Fibroblast of skin of left quadriceps (primary cell): ENCODE measurements at regions not wholly inside any gene's neighbourhood (a gene's known extent, or its start where the extent isn't known, plus 50 kb on each side); places are given as distances from the start of the nearest gene placed in this dataset.
"Not testable (repeated sequence)": the region's sequence is repeated elsewhere in the genome, so short reads cannot be mapped to it uniquely, and the experiment has no call there.

Experiments used
- DNase-seq, 2 experiments: peaks; one replicate each; pipeline ENCODE4 v3.0.0-alpha.2; 2013; ENCODE audit warnings: low read depth in 2 of 2

DNA sequence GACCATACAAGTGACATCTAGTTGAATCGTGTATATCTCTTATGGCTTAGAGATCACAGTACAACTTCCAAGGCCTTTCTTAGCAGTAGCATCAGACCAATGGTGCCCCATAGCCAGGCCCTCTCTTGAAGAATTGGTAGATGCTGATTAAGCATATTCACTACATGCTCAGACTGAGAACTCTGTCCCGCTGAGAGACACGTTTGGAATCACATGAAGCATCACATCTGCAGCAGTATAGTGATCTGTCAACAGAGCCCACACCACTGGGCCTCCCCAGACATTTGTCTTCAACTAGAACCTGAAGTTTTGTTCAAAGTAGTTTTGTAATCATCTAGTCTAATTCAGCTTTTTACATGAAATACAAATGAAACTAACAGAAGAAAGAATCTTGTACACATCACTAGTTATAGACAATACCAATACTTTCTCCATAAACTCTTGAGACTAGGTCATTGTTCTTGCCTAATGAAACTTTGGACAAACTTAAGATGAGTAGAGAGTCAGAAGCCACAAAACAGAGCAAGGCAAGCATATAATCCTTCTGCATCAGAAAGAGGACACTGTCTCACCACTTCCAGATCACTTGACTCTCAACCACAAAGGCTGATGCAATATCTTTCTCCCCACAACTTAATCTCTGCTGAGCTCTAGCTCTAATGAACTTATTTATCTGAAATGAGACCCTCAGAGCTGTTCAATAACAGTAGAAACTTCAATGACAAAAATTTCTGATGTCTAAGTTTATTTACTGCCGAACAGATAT is 182.7 kb downstream of the TBX18 start:
- DNase-seq: peak; percentile 46 to 48

DNA sequence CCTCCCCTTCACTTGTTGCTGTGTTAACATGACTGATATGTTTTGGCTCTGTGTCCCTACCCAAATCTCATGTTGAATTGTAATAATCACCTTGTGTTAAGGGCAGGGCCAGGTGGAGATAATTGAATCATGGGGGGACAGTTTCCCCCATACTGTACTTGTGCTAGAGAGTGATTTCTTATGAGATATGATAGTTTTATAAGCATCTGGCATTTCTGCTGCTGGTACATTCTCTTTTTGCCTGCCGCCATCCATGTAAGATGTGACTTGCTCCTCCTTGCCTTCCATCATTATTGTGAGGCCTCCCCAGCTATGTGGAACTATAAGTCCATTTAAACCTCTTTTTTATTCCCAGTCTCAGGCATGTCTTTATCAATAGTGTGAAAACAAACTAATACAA is 185.0 kb downstream of the TBX18 start:
- DNase-seq: no peak

DNA sequence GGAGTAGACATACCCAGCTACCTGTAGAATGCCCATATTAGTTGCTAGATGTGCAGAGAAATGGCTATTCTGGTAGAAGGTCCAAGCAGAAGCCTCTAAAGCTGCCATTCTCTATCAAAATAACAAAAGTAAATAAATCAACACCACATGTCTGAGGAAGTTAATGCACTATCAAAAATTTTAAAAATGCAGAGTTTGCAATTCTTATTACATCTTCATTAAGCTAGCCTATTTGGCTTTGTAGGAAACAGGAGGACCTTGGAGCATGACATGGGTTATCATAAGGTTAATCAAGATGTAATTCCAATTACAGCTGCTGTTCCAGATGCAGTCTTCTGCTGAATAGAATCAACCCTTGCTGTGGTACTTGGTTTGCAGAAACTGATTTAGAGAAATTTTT is 188.4 kb downstream of the TBX18 start:
- DNase-seq: no peak

DNA sequence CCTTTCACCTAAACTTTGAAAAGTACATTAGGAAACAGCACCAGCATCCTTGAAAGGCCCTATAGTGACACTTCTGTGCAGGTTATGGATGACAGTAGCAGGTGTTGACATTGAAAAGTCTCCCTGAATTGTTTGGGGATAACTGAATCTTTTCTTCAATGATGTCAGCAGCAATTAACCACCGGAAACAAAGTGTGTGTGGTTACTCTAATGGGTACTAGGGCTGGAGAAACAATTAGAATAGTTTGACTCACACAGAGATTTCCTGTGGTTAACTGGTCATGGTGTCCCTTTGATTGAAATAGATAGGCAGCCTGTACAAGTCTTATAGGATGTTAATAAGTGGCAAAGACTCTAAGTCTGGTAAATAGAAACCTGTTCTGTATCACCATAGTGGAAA is 189.1 kb downstream of the TBX18 start:
- peak; percentile 28 to 36 for DNase-seq

DNA sequence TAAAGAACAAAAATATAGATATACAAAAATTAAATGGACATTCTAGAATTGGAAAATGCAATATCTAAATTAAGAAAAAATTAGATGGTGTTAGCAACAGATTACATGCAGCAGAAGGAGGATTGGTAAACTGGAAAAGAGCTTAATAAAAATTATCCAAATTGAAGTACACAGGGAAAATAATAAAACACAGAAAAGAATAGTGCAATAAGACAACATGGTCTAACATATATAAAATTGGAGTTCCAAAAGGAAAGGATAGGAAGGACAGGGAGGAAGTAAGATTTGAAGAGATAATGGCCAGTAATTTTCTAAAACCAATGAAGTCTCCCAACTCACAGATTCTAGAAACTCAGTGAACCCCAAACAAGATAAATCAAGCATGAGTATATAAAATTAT is 194.5 kb downstream of the TBX18 start:
- DNase-seq: no peak

DNA sequence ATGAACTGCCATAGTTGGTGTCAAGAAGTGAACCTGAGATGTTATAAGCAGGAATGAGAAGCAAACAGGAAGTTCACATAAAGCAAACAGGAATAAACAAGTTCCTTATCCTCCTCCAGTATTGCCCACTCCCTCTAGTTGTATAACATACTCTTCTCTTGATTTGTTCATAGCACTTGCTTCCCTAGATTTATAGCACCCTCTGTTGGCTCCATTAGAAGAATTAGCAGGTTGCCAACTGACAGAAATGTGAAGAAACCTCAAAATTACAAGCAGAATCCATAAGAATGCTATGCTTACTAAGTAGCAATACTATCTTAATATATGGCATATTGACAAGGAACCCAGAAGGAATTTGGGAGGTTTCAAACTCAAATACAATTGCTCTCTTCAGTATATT is 195.4 kb downstream of the TBX18 start:
- DNase-seq: peak; percentile 44 to 50

DNA sequence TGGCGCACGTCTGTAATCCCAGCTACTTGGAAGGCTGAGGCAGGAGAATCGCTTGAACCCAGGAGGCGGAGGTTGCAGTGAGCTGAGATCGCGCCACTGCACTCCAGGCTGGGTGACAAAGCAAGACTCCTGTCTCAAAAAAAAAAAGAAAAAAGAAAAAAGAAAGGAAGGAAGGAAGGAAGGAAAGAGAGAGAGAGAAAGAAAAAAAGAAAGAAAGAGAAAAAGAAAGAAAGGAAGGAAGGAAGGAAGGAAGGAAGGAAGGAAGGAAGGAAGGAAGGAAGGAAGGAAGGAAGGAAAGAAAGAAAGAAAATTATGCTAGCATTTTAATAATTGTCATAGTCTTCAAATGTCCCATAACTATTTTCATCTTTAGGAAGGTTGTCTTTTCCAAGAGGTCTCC is 198.7 kb downstream of the TBX18 start:
- not testable (repeated sequence) for DNase-seq

DNA sequence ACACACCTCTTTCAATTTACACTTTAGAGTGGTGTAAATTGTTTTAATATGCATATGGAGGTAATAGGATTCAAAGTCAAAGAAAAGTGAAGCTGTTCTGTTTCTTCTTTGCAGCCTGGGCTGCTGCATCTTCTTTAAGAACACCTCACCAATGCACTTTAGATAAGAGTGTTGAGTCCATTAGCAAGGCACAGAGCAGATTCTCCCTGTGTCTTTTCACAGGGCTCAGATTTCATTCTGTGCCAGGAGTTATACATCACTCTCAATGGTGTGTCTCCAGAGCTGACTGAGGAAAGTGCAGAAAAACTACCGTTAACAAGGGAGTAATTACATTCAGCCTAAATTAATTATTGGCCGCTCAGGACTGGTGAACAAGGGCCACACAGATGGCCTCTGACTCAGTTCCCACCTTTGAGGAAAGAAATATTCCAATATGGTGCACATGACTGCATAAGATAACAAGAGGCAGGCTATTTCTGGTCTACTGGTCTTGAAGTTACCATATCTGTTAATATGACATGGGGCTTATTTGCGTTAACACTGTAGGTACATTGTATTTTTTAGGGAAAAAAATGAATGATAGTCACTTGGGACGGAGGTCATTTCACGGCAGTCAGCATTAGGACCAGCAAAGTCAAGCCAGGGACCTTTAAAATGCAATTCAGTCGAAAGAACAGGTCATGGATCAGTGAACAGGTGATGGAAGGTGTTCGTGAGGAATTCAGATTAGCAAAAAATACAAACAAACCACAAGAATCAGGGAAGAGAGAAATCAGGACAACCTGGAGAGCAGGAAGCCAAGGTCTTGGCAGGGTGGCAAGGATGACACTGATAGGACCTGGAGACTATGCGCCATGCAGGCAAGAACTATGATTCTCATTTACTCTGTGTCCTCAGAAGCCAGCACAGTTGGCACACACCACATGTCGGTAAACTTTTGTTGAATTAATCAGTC is 203.7 kb downstream of the TBX18 start:
- DNase-seq: no peak

DNA sequence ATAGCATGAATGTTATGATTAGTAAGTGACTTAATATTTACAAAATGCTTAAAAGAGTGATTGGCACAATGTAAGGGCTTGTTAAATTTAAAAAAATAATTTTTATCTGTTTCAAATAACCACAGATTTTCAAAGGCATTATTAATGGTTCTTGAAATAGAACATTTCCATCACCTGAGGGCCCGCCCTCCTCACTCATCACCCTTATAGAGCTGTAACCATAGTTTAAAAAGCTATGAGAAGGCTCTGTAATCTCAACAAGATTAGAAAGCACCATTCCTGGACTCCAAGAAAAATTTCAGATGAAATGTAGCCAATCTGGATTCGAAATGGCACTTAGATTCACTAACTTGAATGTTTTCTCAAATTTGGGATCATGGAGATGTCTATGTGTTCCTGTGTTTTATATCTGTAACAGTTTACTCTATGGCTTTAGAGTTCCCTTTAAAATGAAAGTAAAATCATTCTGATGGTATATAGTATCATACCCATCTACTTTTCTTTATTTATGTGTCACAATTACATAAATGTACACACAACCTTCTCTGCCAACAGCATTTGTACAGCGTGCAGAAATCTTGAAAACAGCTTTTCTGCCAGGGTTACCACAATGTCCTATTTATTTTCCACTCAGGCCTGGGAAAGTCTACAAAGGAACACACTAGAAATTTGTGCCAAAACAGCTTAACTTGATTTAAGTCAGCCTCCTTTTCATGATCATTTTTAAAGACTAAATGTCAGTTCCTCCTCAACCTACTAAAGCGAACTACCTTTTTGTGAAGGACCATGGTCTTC is 207.7 kb downstream of the TBX18 start:
- DNase-seq: no peak

DNA sequence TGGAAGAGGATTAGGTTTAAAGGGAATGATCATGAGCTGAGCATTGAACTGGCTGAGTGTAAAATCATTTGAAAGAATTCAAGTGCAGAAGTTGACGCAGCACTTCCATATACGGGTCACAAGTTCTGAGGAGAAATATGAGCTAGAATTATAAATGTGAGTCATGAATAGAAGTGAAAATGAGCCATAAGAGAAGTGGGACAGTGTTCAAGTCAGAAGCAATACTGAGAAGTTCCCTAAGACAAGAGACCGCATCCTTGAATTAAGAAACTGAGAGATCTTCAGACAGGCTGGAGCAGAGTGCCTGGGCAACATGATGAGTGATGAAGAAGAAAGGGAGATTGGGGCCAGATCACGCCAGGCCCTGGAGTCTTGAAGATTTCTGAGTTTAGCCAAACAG is 209.7 kb downstream of the TBX18 start:
- DNase-seq: no peak

DNA sequence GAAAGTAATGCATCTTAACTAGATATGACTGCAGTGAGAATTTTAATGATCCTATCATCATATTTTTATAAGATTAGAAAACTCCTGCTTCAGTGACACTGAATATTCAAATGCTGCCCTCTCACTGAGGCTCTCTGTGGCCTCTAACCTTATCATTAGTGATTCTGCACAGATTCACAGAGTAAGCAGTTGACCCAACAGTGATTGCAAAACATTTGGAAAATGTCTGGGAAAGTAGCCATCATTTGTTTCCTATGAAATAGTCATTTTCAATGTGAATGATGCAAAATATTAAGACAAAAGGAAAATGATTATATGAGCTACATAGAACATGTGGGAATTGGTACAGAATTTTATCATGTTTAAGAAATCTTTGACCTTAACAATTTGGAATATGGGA is 210.3 kb downstream of the TBX18 start:
- DNase-seq: peak; percentile 41 to 44

DNA sequence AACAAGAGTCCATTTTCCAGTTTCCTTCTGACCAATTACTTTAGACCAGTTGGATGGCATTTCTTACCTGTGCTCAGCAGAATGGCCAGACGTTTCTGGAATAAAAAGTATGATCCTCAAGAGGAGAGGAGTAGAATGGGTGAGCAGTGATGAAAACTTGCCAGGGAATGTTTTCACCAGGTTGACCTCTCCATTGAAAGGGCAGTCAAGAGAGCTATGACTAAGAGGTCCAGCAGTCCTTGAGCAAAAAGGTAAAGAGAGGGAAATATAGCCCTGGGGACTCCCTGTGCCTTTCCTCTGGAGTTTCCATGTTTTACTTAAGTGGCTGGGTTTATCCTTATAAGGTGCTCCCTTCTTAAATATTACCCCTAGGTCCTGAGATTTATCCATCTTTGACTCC is 210.9 kb downstream of the TBX18 start:
- DNase-seq: no peak

DNA sequence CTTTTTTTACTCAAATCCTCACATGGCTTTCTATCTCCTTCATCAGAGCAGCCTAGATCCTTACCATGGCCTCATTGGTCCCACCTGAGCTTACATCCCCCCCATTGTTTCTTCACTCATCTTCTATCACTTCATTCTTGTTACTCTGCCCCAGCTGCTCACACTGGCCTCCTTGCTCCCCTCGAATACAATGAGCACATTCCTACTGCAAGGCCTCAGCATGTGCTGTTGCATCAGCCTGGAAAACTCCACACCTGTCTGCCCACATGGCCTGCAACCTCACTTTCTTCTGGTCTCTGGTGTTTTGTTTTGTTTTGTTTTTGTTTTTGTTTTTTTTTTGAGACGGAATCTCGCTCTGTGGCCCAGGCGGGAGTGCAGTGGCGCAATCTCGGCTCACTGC is 212.6 kb downstream of the TBX18 start:
- DNase-seq: no peak

DNA sequence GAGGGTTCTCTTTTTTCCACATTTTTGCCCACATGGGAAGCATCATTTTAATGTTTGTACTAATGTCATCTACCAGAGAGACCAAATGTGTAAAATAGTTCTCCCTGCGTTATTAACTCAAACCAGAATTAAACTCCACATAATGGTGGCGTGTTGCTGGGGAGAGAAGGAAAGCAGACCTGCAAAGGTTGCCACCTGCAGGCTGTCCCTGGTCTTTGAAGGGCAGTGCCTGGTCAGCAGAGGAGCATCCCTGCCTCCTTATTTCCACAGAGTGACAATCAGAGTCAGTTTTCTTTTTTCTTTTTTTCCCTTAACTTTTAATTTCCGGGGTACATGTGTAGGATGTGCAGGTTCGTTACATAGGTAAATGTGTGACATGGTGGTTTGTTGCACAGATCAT is 214.5 kb downstream of the TBX18 start:
- no peak for DNase-seq

DNA sequence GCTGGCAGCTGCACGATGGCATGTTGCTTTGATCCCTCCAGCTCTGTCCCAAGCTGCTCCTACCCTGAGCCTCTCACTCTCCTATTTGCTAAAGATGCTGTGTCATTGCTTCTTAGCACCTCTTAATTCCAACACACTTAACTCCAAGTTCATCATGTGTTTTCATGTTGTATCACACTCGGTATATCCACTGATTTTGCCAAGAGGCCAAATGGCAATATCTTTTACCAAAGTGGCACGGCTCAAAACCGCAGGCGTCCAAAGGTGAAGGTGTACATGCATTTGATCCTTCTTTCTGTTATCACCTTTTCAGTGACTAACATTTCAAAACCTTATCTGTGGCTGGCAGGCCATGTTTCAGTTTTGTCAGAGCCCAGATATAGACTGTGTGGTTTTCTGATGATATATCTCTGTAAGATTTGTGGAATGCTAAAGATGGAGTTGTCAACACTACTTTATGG is 217.0 kb downstream of the TBX18 start:
- DNase-seq: no peak

DNA sequence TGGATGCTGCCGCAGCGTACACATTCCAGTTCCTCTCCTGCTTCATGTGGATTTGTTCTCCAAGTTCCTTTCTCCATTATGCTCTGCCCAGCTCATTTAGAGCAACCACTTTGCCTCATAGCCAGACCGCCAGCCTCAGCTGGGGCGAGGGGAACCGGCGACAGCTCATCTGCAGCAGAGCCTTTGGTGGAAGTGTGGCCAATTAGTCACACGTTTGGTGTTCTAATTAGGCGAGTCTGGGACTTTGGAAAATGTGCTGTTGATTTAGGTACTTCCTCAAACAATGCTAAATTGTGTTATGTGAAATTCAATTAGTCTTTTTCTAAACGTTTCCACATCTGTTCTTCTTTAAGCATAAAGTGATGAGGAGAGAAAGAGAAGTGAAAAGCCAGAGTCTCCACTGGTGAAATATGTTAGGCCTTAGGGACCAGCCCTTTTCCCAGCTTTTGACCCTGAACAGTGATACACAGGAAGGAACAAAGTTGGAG is 217.9 kb downstream of the TBX18 start:
- DNase-seq: peak; percentile 89

DNA sequence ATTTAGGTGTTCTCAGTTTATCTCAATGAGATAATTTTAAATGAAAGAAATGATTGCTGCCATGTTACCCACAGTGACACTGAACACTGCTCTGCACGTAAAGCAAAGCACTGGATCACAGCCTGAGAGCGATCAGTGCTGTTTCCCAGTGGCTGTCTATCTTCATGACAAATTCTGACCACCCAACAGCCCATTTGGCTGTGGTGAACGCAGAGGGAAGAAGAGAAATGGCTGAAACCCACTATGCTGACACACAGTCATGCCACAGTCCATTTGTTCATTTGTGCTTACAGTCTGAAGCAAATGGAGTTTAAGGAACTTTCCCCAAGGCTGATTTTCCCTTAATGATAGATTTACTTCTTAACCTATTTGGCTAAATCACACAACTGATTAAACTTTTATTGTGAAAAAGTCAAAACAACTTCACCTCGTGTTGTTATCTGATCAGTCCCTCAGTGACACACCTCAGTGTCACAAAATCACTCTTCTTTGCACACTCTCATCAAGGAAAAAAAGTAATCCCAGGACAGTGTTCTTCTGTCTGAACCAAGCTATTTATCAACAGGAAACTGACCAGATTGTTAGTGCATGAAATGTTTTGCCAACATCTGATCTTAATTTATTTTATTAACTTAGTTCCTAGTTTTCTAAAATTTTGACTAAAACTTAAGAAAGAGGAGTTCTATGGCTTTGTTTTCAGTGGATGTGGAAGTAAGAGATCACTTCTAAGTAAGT is 225.1 kb downstream of the TBX18 start:
- DNase-seq: no peak

DNA sequence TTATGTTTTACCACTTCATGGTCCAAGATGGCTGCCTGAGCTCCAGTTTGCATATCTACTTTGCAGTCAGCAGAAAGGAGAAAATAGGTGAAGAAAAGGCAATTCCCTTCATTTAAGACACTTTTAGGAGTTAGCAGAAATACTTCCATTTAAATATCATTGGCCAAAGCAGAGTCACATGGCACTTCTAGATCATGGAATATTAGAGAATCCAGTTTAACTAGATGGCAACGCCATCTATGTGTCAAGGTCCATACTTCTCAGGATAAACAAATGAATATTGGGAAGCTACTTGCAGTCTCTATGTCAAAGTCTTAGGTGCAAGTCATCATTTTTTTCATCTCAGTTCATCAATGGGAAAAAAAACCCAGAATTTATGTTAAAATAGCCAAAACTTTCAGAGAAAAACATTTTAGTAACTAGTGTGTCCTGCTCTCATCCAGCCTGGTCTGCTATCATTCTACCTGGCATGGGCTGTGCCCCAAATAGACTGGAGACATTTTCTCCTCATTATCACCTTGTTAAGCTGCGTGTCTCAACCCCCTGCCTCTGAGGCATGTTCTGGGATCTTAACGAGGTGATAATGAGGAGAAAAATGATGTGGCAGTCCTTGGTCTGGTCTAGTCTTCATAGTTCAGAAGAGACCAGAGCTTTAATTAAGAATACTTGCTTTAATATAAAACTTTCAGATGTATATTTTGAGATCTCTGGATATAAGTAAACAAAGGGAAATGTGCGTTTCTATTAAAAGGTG is 227.3 kb downstream of the TBX18 start:
- DNase-seq: no peak

DNA sequence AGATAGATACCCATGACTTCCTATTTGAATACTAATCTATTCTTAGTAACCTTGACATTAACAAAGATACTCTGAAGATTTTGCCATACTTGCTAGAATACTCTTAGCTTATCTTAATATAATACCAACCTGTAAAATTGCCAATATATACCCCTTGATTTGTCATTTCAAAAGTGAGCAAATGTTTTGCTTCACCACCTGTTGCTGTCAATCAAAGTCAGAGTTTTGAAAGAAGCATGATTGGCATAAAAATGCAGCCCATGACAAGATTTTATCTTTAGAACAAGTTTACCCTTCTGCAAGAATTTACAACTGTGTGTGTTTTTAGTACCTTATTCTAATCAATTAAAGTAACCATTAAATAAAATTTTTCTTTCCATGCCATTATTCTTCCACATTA is 236.2 kb downstream of the TBX18 start:
- DNase-seq: no peak

DNA sequence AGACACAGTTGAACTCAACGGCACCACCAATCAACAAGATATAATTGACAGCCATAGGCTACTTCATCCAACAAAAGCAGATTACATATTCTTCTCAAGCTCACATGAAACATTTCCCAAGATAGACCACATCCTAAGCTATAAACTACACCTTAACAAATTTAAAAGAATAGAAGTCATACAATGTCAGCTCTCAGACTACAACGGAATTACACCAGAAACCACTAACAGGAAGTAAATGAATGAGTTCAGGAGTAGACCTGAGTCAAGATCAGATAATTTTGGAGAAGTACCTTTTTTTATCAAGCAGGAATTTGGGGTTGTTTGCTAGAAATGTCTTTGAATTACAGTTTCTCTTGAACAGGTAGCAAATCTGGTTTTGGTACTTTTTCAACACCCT is 237.8 kb downstream of the TBX18 start:
- DNase-seq: no peak
